ENCODE measurements at regions not wholly inside any gene's neighbourhood (a gene's known extent, or its start where the extent isn't known, plus 50 kb on each side); places are given as distances from the start of the nearest gene placed in this dataset.

DNA sequence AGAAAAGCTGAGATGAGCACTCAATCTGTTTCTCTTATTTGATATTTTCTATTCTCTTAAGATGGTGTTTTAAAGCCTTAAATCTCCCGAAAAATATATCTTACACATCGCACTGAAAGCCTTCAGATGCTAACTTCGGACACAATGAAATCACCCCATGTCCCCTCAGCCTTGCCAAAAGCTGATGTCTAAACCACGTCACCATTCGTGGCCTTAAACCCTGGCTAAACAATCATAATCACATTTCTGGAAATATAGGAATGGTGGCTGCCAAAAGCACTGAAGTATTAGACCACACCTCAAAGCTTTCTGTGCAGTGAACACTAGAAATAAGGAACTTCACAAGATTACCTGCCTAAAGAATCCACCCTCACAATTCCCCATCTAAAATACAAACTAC, 402.7 kb downstream of the SOX9 start:
- Histone ChIP-seq H2AFZ (ENCODE audit: low read depth, low read length, severe bottlenecking) (no peak overlapping the region), H3K9ac (ENCODE audit: low read length) (no peak overlapping the region), H3K4me3 (ENCODE audit: insufficient read depth, low read length, poor library complexity, severe bottlenecking) (no peak overlapping the region)

DNA sequence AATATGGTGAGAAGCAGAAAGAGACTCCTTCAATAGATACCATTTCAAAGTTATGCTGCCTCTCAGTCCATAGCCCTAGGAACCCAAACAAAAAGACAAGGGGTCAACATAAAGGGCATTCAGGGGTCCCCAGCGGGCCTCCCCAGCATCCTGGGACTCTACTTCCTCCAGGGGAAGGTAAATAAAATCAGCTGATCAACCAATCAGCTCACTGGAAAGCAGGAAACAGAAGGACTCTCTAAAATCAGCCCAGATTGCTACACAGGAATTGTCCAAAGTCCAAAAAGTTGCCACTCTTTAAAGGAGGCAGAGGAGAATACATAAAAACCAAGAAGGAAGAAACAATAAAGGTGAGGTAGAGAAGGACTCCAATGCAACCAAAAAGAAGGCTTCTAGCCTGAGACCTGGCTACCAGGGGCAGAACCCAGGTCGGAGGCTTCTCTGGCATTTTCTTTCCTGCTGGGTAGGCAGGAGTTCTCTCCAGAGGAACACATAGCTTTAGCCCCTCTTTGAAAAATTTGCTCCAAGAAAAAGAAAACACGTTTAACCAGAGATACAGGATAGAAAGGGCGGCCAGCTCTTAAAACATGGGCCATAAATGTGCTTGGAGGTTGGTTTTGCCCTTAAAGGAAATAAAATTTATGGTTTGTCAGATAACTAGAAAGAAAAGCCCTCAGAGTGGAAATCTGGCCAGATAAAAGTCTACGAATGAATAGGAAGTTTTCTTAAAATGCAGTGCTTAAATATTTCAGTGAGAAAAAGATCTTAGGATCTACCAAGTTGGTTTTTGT, 404.6 kb downstream of the SOX9 start:
- no peak overlapping the region for H3K27ac ChIP-seq (ENCODE audit: low read depth, low read length)
- H4K20me1 ChIP-seq (ENCODE audit: low read depth, low read length), result no peaks in the 10 kb centered on the region
- TF ChIP-seq EZH2phosphoT487 (conservative IDR thresholded peaks at IDR 0.05; ENCODE audit: low read length), result no peak
- TF ChIP-seq, protein P1, sequence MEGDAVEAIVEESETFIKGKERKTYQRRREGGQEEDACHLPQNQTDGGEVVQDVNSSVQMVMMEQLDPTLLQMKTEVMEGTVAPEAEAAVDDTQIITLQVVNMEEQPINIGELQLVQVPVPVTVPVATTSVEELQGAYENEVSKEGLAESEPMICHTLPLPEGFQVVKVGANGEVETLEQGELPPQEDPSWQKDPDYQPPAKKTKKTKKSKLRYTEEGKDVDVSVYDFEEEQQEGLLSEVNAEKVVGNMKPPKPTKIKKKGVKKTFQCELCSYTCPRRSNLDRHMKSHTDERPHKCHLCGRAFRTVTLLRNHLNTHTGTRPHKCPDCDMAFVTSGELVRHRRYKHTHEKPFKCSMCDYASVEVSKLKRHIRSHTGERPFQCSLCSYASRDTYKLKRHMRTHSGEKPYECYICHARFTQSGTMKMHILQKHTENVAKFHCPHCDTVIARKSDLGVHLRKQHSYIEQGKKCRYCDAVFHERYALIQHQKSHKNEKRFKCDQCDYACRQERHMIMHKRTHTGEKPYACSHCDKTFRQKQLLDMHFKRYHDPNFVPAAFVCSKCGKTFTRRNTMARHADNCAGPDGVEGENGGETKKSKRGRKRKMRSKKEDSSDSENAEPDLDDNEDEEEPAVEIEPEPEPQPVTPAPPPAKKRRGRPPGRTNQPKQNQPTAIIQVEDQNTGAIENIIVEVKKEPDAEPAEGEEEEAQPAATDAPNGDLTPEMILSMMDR (IDR thresholded peaks at IDR 0.05; ENCODE audit: insufficient read depth, low read length, poor library complexity, severe bottlenecking), result no peak
- H3K4me2 ChIP-seq (ENCODE audit: low read depth, low read length, poor library complexity, severe bottlenecking), result no peak overlapping the region
- H3K4me3 ChIP-seq (ENCODE audit: insufficient read depth, low read length, poor library complexity, severe bottlenecking), result no peak overlapping the region
- no peak overlapping the region for H2AFZ ChIP-seq (ENCODE audit: low read depth, low read length, severe bottlenecking)
- H3K9ac ChIP-seq (ENCODE audit: low read length), result no peak overlapping the region
- no peaks in the 10 kb centered on the region for H3K36me3 ChIP-seq (ENCODE audit: low read length)
- no peaks in the 10 kb centered on the region for H3K27me3 ChIP-seq (ENCODE audit: low read length)
- no peaks in the 10 kb centered on the region for H3K9me3 ChIP-seq (ENCODE audit: insufficient read depth, low read length)
- no peaks in the 10 kb centered on the region for H3K79me2 ChIP-seq (ENCODE audit: insufficient read depth, low read length)
- no peaks in the 10 kb centered on the region for H3K9me2 ChIP-seq (replicated peaks; ENCODE audit: insufficient read depth, low read length)
- H3F3A ChIP-seq (ENCODE audit: insufficient read depth), result no peaks in the 10 kb centered on the region

More for the DNA sequence above, 402.7 kb downstream of the SOX9 start:
- H3K9me3 ChIP-seq (ENCODE audit: insufficient read depth, low read length), result no peaks in the 10 kb centered on the region
- no peaks in the 10 kb centered on the region for H3K9me2 ChIP-seq (replicated peaks; ENCODE audit: insufficient read depth, low read length)
- no peaks in the 10 kb centered on the region for H3K27me3 ChIP-seq (ENCODE audit: low read length)
- H4K20me1 ChIP-seq (ENCODE audit: low read depth, low read length), result no peaks in the 10 kb centered on the region
- H3K79me2 ChIP-seq (ENCODE audit: insufficient read depth, low read length), result no peaks in the 10 kb centered on the region
- no peaks in the 10 kb centered on the region for H3F3A ChIP-seq (ENCODE audit: insufficient read depth)
- no peak overlapping the region for H3K27ac ChIP-seq (ENCODE audit: low read depth, low read length)
- TF ChIP-seq, protein P1 (IDR thresholded peaks at IDR 0.05; ENCODE audit: insufficient read depth, low read length, poor library complexity, severe bottlenecking), result no peak
- TF ChIP-seq EZH2phosphoT487 (conservative IDR thresholded peaks at IDR 0.05; ENCODE audit: low read length), result no peak
- H3K36me3 ChIP-seq (ENCODE audit: low read length), result no peaks in the 10 kb centered on the region
- no peak overlapping the region for H3K4me2 ChIP-seq (ENCODE audit: low read depth, low read length, poor library complexity, severe bottlenecking)

DNA sequence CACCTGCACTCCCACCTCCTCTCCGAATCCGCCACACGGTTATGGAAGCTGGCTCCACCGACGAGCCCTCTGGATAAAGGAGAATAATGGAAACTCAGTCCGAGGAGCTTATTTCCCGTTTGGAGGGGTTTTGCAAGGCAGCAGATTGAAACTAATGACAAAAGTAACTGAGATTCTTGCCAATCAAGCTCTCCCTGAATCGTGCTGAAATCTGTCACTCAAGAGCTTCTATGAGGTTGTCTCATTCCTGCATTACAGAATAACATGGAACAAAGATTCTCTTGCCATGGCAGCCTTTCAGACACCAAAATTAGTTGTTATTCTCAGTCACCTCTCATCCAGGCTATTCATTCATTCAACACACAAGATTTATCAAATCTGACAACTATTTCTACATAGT, 405.9 kb downstream of the SOX9 start:
- Histone ChIP-seq H3K36me3 (ENCODE audit: low read length) (no peaks in the 10 kb centered on the region), H4K20me1 (ENCODE audit: low read depth, low read length) (no peaks in the 10 kb centered on the region), H3K27ac (ENCODE audit: low read depth, low read length) (no peak overlapping the region), H3K9me3 (ENCODE audit: insufficient read depth, low read length) (no peaks in the 10 kb centered on the region), H3K4me2 (ENCODE audit: low read depth, low read length, poor library complexity, severe bottlenecking) (no peak overlapping the region), H2AFZ (ENCODE audit: low read depth, low read length, severe bottlenecking) (no peak overlapping the region), H3K9me2 (replicated peaks; ENCODE audit: insufficient read depth, low read length) (no peaks in the 10 kb centered on the region), H3F3A (ENCODE audit: insufficient read depth) (no peaks in the 10 kb centered on the region), H3K27me3 (ENCODE audit: low read length) (no peaks in the 10 kb centered on the region), H3K9ac (ENCODE audit: low read length) (no peak overlapping the region), H3K79me2 (ENCODE audit: insufficient read depth, low read length) (no peaks in the 10 kb centered on the region), H3K4me3 (ENCODE audit: insufficient read depth, low read length, poor library complexity, severe bottlenecking) (no peak overlapping the region)
- TF ChIP-seq, protein P1 (IDR thresholded peaks at IDR 0.05; ENCODE audit: insufficient read depth, low read length, poor library complexity, severe bottlenecking), result no peak
- no peak for TF ChIP-seq EZH2phosphoT487 (conservative IDR thresholded peaks at IDR 0.05; ENCODE audit: low read length)
